ENCODE measurements at regions not wholly inside any gene's neighbourhood (a gene's known extent, or its start where the extent isn't known, plus 50 kb on each side); places are given as distances from the start of the nearest gene placed in this dataset.

DNA sequence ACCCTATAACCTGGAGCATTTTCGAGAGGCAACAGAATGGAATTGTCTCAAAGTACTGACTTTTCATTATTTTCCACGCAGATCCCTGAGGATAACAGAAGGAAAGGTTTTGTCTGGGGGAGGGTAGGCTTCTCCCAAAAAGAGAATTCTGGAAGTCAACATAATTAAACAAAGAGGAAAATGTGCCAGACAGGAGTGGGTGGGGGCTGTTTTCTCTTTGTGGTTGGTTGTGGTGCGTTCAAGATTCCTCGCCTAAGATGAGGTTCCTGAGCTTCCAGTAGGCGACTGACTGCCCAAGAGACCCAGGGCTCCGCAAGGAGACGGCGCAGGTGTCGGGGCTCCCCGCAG, 70.4 kb downstream of the SOX4 start:
- no peak overlapping the region for H2AK5ac ChIP-seq (ENCODE audit: insufficient read length, low read length)
- TF ChIP-seq CTCF (conservative IDR thresholded peaks at IDR 0.05) = no peak
- H3K9me3 ChIP-seq (ENCODE audit: control insufficient read depth, low read depth, low read length) = no peaks in the 10 kb centered on the region
- Mint-ChIP-seq H3K27me3 (ENCODE audit: low read depth) (peaks cover 14% of the 10 kb centered on the region), H3K9me3 (no peaks in the 10 kb centered on the region; a peak in 1 of 5 replicates), H3K4me3 (peak overlapping the region; percentile 86 to 95), H3K27ac (peak overlapping the region in 2 of 3 experiments; percentile 63 to 85; a peak in 3 of 7 replicates), H3K36me3 (ENCODE audit: insufficient read depth in 1 of 3, low read depth in 3 of 3) (peaks cover 4 to 5% (median 4%) of the 10 kb centered on the region in 3 experiments; a peak in 6 of 7 replicates), H3K4me1 (peaks cover 25 to 31% of the 10 kb centered on the region in 2 experiments)
- H2BK120ac ChIP-seq (ENCODE audit: low read depth, low read length, poor library complexity, severe bottlenecking) = no peak overlapping the region
- peak overlapping the region; percentile 23 for H4K91ac ChIP-seq (ENCODE audit: insufficient read length, low read depth, low read length)
- H3K18ac ChIP-seq (ENCODE audit: insufficient read length, low read depth, low read length) = peak overlapping the region; percentile 80
- H2BK5ac ChIP-seq (ENCODE audit: insufficient read length, low read length) = no peak overlapping the region
- H3K4ac ChIP-seq (ENCODE audit: low read depth, low read length) = no peak overlapping the region
- H3K4me1 ChIP-seq (ENCODE audit: insufficient read depth, low read length) = peaks cover 3% of the 10 kb centered on the region; the same call in 1 of the 2 replicates
- no peak overlapping the region for H3K56ac ChIP-seq (ENCODE audit: insufficient read length, low read depth, low read length)
- DNase-seq = peak; percentile 36
- no peak overlapping the region for H2BK12ac ChIP-seq (ENCODE audit: insufficient read length, low read depth, low read length)
- no peak overlapping the region for H3K27ac ChIP-seq (ENCODE audit: insufficient read length, low read depth, low read length)
- H2BK15ac ChIP-seq (ENCODE audit: low read depth, low read length) = no peak overlapping the region
- peak overlapping the region; percentile 62 for H3K9ac ChIP-seq (ENCODE audit: extremely low read depth, insufficient read length, low read length)
- peak overlapping the region; percentile 93 for H3K14ac ChIP-seq (ENCODE audit: insufficient read depth, low read length)
- H3K27me3 ChIP-seq (ENCODE audit: insufficient read depth, low read length) = no peaks in the 10 kb centered on the region
- no peak overlapping the region for H2BK20ac ChIP-seq (ENCODE audit: low read depth, low read length, poor library complexity, severe bottlenecking)
- H4K5ac ChIP-seq (ENCODE audit: insufficient read length, low read depth, low read length) = no peak overlapping the region
- H4K20me1 ChIP-seq (ENCODE audit: control insufficient read depth, insufficient read depth, insufficient read length) = no peaks in the 10 kb centered on the region
- no peaks in the 10 kb centered on the region for H3K79me1 ChIP-seq (ENCODE audit: insufficient read depth, low read depth, low read length, poor library complexity, severe bottlenecking)
- H3K23me2 ChIP-seq (ENCODE audit: insufficient read length, low read depth, low read length, poor library complexity, severe bottlenecking) = peaks cover 27% of the 10 kb centered on the region
- no peak overlapping the region for H4K8ac ChIP-seq (replicated peaks; ENCODE audit: insufficient read length, low read depth, low read length)
- no CpG with 5 or more reads among the region's 10 CpGs for WGBS (ENCODE audit: extremely low coverage, insufficient read length, low lambda C conversion rate)
- H3T11ph ChIP-seq (ENCODE audit: low read length) = no peak overlapping the region
- H2AFZ ChIP-seq (ENCODE audit: low read length) = no peak overlapping the region
- no peak overlapping the region for H3K23ac ChIP-seq (ENCODE audit: insufficient read length, low read depth, low read length)
- H3K79me2 ChIP-seq (ENCODE audit: insufficient read depth, low read length) = peaks cover 19% of the 10 kb centered on the region; the same call in 1 of the 2 replicates
- H3K4me2 ChIP-seq (ENCODE audit: insufficient read depth, insufficient read length, low read length) = peak overlapping the region; percentile 85
